GM10266 (cell line): ENCODE measurements at regions not wholly inside any gene's neighbourhood (a gene's known extent, or its start where the extent isn't known, plus 50 kb on each side); places are given as distances from the start of the nearest gene placed in this dataset.

Experiments used
- DNase-seq: peaks from one replicate; pipeline ENCODE4 v3.0.0; 2012; ENCODE audit errors: extremely low spot score
- CTCF ChIP-seq: IDR thresholded peaks from 2 replicates; pipeline ENCODE4 v1.5.1; 2012; ENCODE audit warnings: mild to moderate bottlenecking, low read depth; ENCODE audit not compliant: control insufficient read depth, insufficient read depth; ENCODE audit errors: missing control alignments

- DNase-seq, result no peak
- TF ChIP-seq CTCF, result no peak
Observed at GRCh38 chr14:29459969-29460560, 467.6 kb downstream of the PRKD1 start.

- DNase-seq, result no peak
- TF ChIP-seq CTCF, result no peak
Observed at GRCh38 chr14:29461101-29461500, 466.5 kb downstream of the PRKD1 start.

- no peak for DNase-seq
- no peak for TF ChIP-seq CTCF
Observed at GRCh38 chr14:29461506-29461905, 466.1 kb downstream of the PRKD1 start.

- TF ChIP-seq CTCF, result no peak
- DNase-seq, result no peak
Observed at GRCh38 chr14:29462321-29462720, 465.3 kb downstream of the PRKD1 start.

GRCh38 chr14:29462772-29463171 is 464.9 kb downstream of the PRKD1 start:
- no peak for DNase-seq
- TF ChIP-seq CTCF, result no peak

GRCh38 chr14:29463727-29464395 is 463.8 kb downstream of the PRKD1 start:
- TF ChIP-seq CTCF, result no peak
- no peak for DNase-seq

GRCh38 chr14:29465095-29465494 is 462.6 kb downstream of the PRKD1 start:
- no peak for DNase-seq
- no peak for TF ChIP-seq CTCF
